ENCODE measurements at regions not wholly inside any gene's neighbourhood (a gene's known extent, or its start where the extent isn't known, plus 50 kb on each side); places are given as distances from the start of the nearest gene placed in this dataset.
"Not testable (repeated sequence)": the region's sequence is repeated elsewhere in the genome, so short reads cannot be mapped to it uniquely, and the experiment has no call there.

DNA sequence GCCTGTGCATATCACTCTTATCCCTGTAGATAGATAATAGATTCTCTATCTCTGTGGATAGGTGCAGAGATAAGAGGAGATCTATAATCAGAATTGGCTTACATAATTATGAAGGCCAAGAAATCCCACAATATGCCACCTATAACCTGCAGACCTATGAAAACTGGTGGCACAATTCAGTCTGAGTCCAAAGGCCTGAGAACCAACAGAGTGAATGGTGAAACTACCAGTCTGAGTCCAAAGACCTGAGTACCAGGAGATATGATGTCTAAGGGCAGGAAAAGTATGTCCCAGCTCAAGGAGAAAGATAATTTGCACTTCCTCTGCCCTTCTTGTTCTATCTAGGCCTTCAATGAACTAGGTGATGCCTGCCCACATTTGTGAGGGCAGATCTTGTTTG lies 54.6 kb upstream of the GOLGA8O start:
- not testable (repeated sequence) for H2AFZ ChIP-seq; H3K36me3 ChIP-seq (replicated peaks; ENCODE audit: insufficient read depth, low read depth); H3K4me3 ChIP-seq; H3K4me1 ChIP-seq (ENCODE audit: insufficient read depth); H3K4me2 ChIP-seq; H3K9me3 ChIP-seq (ENCODE audit: low read depth); H3K79me2 ChIP-seq; H3K27ac ChIP-seq; H3K9me2 ChIP-seq (replicated peaks; ENCODE audit: insufficient read depth); H3K27me3 ChIP-seq; H4K20me1 ChIP-seq (ENCODE audit: insufficient read depth, poor library complexity, severe bottlenecking); DNase-seq (ENCODE audit: low spot score)

DNA sequence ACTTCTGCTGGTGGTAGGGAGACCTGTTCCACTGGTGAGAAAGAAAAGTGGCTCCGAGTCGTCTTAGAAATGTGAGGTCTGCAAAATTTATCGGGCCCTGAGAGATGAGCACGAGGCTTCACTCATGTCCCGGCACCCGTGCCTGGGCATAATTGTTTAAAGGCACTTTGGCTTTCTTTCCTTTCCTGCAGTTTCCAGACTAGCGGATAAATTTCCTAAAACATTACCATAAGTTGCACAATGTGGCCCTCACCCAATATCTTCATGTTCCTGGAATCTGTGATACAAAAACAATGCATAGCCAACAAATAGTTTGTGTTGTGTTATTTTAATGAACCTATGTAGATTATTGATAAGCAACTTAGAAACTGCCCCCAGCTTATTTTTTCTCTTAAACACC lies 52.6 kb upstream of the GOLGA8O start:
- not testable (repeated sequence) for H3K4me3 ChIP-seq; DNase-seq (ENCODE audit: low spot score)
- no CpG with 5 or more reads among the region's 7 CpGs for WGBS (ENCODE audit: low lambda C conversion rate, missing lambda C conversion rate)

DNA sequence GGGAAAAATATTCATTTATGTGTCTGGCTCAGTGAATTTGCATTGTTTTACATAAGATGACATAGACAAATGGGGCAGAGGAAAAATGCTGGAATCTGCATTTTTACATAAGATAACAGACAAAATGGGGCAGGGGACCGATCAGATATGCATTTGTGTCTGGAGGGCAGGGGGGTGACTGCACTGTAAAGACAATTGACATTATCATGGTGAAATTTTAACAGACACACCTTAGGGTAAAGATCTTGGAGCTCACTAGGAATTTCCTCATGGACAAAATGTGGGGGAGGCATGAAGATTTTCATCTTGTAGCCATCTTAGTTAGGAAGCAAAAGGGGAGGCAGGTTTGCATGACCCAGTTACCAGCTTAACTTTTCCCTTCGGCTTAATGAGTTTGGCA lies 51.4 kb upstream of the GOLGA8O start:
- not testable (repeated sequence) for H3K27ac ChIP-seq; H3K27me3 ChIP-seq; DNase-seq (ENCODE audit: low spot score); H3K36me3 ChIP-seq (replicated peaks; ENCODE audit: insufficient read depth, low read depth); H3K4me1 ChIP-seq (ENCODE audit: insufficient read depth); H3K4me2 ChIP-seq; H4K20me1 ChIP-seq (ENCODE audit: insufficient read depth, poor library complexity, severe bottlenecking); H3K9me2 ChIP-seq (replicated peaks; ENCODE audit: insufficient read depth); H3K9me3 ChIP-seq (ENCODE audit: low read depth); H3K79me2 ChIP-seq; H3K4me3 ChIP-seq; H2AFZ ChIP-seq
- WGBS (ENCODE audit: low lambda C conversion rate, missing lambda C conversion rate): no CpG with 5 or more reads among the region's 2 CpGs

More for the DNA sequence above, 52.6 kb upstream of the GOLGA8O start:
- H3K27me3 ChIP-seq; H3K9me2 ChIP-seq (replicated peaks; ENCODE audit: insufficient read depth); H3K36me3 ChIP-seq (replicated peaks; ENCODE audit: insufficient read depth, low read depth); H3K4me2 ChIP-seq; H3K4me1 ChIP-seq (ENCODE audit: insufficient read depth); H2AFZ ChIP-seq; H3K79me2 ChIP-seq; H4K20me1 ChIP-seq (ENCODE audit: insufficient read depth, poor library complexity, severe bottlenecking); H3K27ac ChIP-seq; H3K9me3 ChIP-seq (ENCODE audit: low read depth): not testable (repeated sequence)

DNA sequence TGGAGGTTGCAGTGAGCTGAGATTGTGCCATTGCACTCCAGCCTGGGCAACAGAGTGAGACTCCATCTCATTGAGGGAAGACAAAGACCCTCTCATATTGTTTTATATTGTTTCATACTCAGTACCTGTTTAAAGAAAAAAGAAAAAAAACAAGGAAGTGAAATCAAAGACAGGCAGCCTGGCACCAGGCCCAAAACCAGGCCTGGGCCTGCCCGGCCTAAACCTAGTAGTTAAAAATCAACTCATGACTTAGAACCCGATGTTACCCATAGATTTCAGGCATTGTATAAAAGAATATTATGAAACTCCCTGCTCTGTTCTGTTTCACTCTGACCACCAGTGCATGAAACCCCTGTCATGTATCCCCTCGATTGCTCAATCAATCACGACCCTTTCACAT lies 50.2 kb upstream of the GOLGA8O start:
- not testable (repeated sequence) for H3K9me3 ChIP-seq (ENCODE audit: low read depth); H3K4me3 ChIP-seq; H3K4me1 ChIP-seq (ENCODE audit: insufficient read depth); H3K9me2 ChIP-seq (replicated peaks; ENCODE audit: insufficient read depth); H3K4me2 ChIP-seq; H4K20me1 ChIP-seq (ENCODE audit: insufficient read depth, poor library complexity, severe bottlenecking); H3K27me3 ChIP-seq; H2AFZ ChIP-seq; H3K79me2 ChIP-seq; H3K27ac ChIP-seq; DNase-seq (ENCODE audit: low spot score); H3K36me3 ChIP-seq (replicated peaks; ENCODE audit: insufficient read depth, low read depth)
- no CpG with 5 or more reads among the region's 4 CpGs for WGBS (ENCODE audit: low lambda C conversion rate, missing lambda C conversion rate)

Data from hepatocyte (in vitro differentiated cells).